K562 (cell line): ENCODE measurements at regions not wholly inside any gene's neighbourhood (a gene's known extent, or its start where the extent isn't known, plus 50 kb on each side); places are given as distances from the start of the nearest gene placed in this dataset.

Source experiments
- ATAC-seq: fragments of 200-7000 bp; cut with Tn5 transposase; 3 replicates; pipeline ENCODE4 v1.9.1; 2020; ENCODE audit warnings: moderate library complexity
- BruUV-seq: library from RNA; stranded (reverse); fragments of 400-500 nt; replicated peaks from 2 replicates; lab custom pipeline; 2021; lab: Mats Ljungman, UMichigan
- CTCF ChIA-PET: fragments of 300-600 bp; formaldehyde crosslinking; extraction: SDS; loops from one replicate; lab custom pipeline; 2021; ENCODE audit warnings: low intra/inter-chr PET ratio; lab: Yijun Ruan, JAX
- POLR2A ChIA-PET: fragments of 300-600, 350-650 bp; sonication (Branson Sonifier 250); formaldehyde crosslinking; extraction: SDS; loops from one replicate; lab custom pipeline; 2021; ENCODE audit warnings: antibody characterized with exemption, inconsistent platforms; lab: Yijun Ruan, JAX
- DNase-seq, 4 experiments: peaks; one replicate each; pipeline versions ENCODE4 v3.0.0 to v3.0.0-alpha.2; 2011 to 2018; ENCODE audit warnings: low spot score in 3 of 4, mixed read lengths in 3 of 4; ENCODE audit errors: extremely low read depth in 1 of 4
- FAIRE-seq: peaks from 2 replicates; lab custom pipeline; 2011; peaks lifted over from hg19 to GRCh38; lab: Jason Lieb, UNC
- H2AFZ ChIP-seq: 2 replicates; pipeline ENCODE4 v1.6.0; 2011; ENCODE audit warnings: low read depth, low read length, control low read depth, inconsistent platforms
- H3K27ac ChIP-seq: fragments of 200-600 bp; 3 replicates; pipeline ENCODE4 v1.8.0; 2011; ENCODE audit warnings: low read depth, mild to moderate bottlenecking, control low read depth, inconsistent platforms, low read length, moderate library complexity, mixed read lengths; ENCODE audit errors: extremely low read depth
- H3K27me3 ChIP-seq, 2 experiments: fragments of 300-600 bp in 1 of 2; 2 replicates in 1 of 2; 3 replicates in 1 of 2; pipeline versions ENCODE4 v1.6.0 to v1.8.0; 2011; ENCODE audit warnings: inconsistent platforms in 2 of 2, low read length in 2 of 2, mild to moderate bottlenecking in 1 of 2, mixed read lengths in 1 of 2, moderate library complexity in 1 of 2; ENCODE audit not compliant: control insufficient read depth in 2 of 2, insufficient read depth in 2 of 2
- H3K36me3 ChIP-seq: fragments of 300-600 bp; 3 replicates; pipeline ENCODE4 v1.8.0; 2011; ENCODE audit warnings: mild to moderate bottlenecking, low read length, inconsistent platforms; ENCODE audit not compliant: control insufficient read depth, insufficient read depth
- H3K4me1 ChIP-seq, 2 experiments: fragments of 200-600 bp in 1 of 2; replicated peaks in 1 of 2; 2 replicates in 1 of 2; 3 replicates in 1 of 2; pipeline versions ENCODE4 v1.5.1 to v1.8.0; 2011; ENCODE audit warnings: inconsistent platforms in 2 of 2, low read length in 2 of 2, mild to moderate bottlenecking in 1 of 2, mixed read lengths in 1 of 2, moderate library complexity in 1 of 2; ENCODE audit not compliant: control insufficient read depth in 2 of 2, insufficient read depth in 2 of 2
- H3K4me2 ChIP-seq: 2 replicates; pipeline ENCODE4 v1.6.1; 2011; ENCODE audit warnings: low read length, control low read depth, inconsistent platforms, mixed read lengths; ENCODE audit not compliant: insufficient read depth
- H3K4me3 ChIP-seq: fragments of 200-600 bp; sonication (generic), shearing (Covaris generic); 2 replicates; pipeline ENCODE4 v1.5.1; 2016; ENCODE audit warnings: control low read depth, inconsistent platforms
- H3K79me2 ChIP-seq: fragments of 200-600 bp; 3 replicates; pipeline ENCODE4 v1.8.0; 2011; ENCODE audit warnings: low read length, inconsistent platforms; ENCODE audit not compliant: control insufficient read depth, insufficient read depth
- H3K9ac ChIP-seq, 2 experiments: 2 replicates each; pipeline versions ENCODE4 v1.6.0 to v1.6.1; 2011; ENCODE audit warnings: low read depth in 2 of 2, low read length in 2 of 2, control low read depth in 1 of 2, inconsistent platforms in 1 of 2, mild to moderate bottlenecking in 1 of 2, mixed read lengths in 1 of 2; ENCODE audit not compliant: insufficient read depth in 1 of 2
- H3K9me1 ChIP-seq: one replicate; pipeline ENCODE4 v1.6.0; 2011; ENCODE audit warnings: inconsistent platforms, mild to moderate bottlenecking, low read length, moderate library complexity; ENCODE audit not compliant: control insufficient read depth, insufficient read depth
- H3K9me3 ChIP-seq: replicated peaks from 2 replicates; pipeline ENCODE4 v1.5.1; 2011; ENCODE audit warnings: low read depth, low read length, inconsistent platforms; ENCODE audit not compliant: control insufficient read depth, insufficient read depth
- H4K20me1 ChIP-seq: replicated peaks from 2 replicates; pipeline ENCODE4 v1.6.1; 2011; ENCODE audit warnings: low read length, inconsistent platforms, mixed read lengths; ENCODE audit not compliant: control insufficient read depth, insufficient read depth
- ARID2 ChIP-seq: fragments of 450-650 bp; IDR thresholded peaks from 2 replicates; pipeline ENCODE4 v1.6.1; 2017; ENCODE audit warnings: antibody characterized with exemption, mild to moderate bottlenecking
- CBFA2T2 ChIP-seq: fragments of 450-650 bp; conservative IDR thresholded peaks from 2 replicates; pipeline ENCODE4 v1.6.1; 2017; ENCODE audit warnings: mild to moderate bottlenecking
- CSDE1 ChIP-seq, 2 experiments: fragments of 450-650 bp; IDR thresholded peaks; 2 replicates each; pipeline ENCODE4 v1.6.1; 2016; ENCODE audit warnings: mild to moderate bottlenecking in 1 of 2
- DNMT1 ChIP-seq: fragments of 450-650 bp; IDR thresholded peaks from 2 replicates; pipeline ENCODE4 v1.6.1; 2016; ENCODE audit warnings: antibody characterized with exemption, mild to moderate bottlenecking
- ETV6 ChIP-seq, 3 experiments: fragments of 150-350 bp in 1 of 3; sonication (generic) in 1 of 3; formaldehyde crosslinking in 1 of 3; IDR thresholded peaks; 2 replicates each; pipeline versions ENCODE4 v1.6.1 to v1.8.0; 2014 to 2022; ENCODE audit warnings: borderline replicate concordance in 2 of 3, low read depth in 2 of 3, antibody characterized with exemption in 1 of 3, low read length in 1 of 3, mild to moderate bottlenecking in 1 of 3, missing genetic modification reagents in 1 of 3
- HDAC2 ChIP-seq: fragments of 450-650 bp; IDR thresholded peaks from 2 replicates; pipeline ENCODE4 v1.6.1; 2016; ENCODE audit warnings: mild to moderate bottlenecking
- PHTF2 ChIP-seq: fragments of 250-450 bp; sonication (Bioruptor Pico); IDR thresholded peaks from 2 replicates; pipeline ENCODE4 v1.5.0; 2021; ENCODE audit warnings: mild to moderate bottlenecking
- RFX1 ChIP-seq: fragments of 450-650 bp; IDR thresholded peaks from 2 replicates; pipeline ENCODE4 v1.6.1; 2016; ENCODE audit warnings: mild to moderate bottlenecking, moderate library complexity
- TRIM24 ChIP-seq, 2 experiments: fragments of 450-650 bp; IDR thresholded peaks; 2 replicates each; pipeline ENCODE4 v1.6.1; 2016
- ZNF134 ChIP-seq: fragments of 250-450 bp; sonication (Bioruptor Pico); conservative IDR thresholded peaks from 2 replicates; pipeline ENCODE4 v1.4.0; 2020
- ZNF347 ChIP-seq: fragments of 450-650 bp; formaldehyde crosslinking; IDR thresholded peaks from 2 replicates; pipeline ENCODE4 v1.4.0; 2020; ENCODE audit warnings: low read depth, mild to moderate bottlenecking, moderate library complexity
- WGBS: fragments of 100-300 bp; shearing (Covaris generic); methylation state at CpG from one replicate; pipeline ENCODE4 v1.1.6; 2016; ENCODE audit warnings: low coverage, mixed read lengths; ENCODE audit not compliant: insufficient coverage; ENCODE audit errors: missing lambda C conversion rate; 5-methylcytosine and 5-hydroxymethylcytosine counted together
- in situ Hi-C: fragments of 300-500 bp; cut with MboI; formaldehyde crosslinking; loops from 4 replicates; pipeline ENCODE4 v1.15.0; 2018; ENCODE audit warnings: inconsistent platforms, mixed read lengths
- intact Hi-C: fragments of 100-400 bp; cut with micrococcal nuclease; formaldehyde crosslinking; loops from 2 replicates; pipeline ENCODE4 v1.14.2; 2022
- TF ChIP-seq, protein P1 (sequence below): IDR thresholded peaks from 3 replicates; pipeline ENCODE4 v1.6.1; 2011; ENCODE audit warnings: borderline replicate concordance, mild to moderate bottlenecking, moderate library complexity; ENCODE audit not compliant: insufficient read length; ENCODE audit errors: extremely low read depth

DNA sequence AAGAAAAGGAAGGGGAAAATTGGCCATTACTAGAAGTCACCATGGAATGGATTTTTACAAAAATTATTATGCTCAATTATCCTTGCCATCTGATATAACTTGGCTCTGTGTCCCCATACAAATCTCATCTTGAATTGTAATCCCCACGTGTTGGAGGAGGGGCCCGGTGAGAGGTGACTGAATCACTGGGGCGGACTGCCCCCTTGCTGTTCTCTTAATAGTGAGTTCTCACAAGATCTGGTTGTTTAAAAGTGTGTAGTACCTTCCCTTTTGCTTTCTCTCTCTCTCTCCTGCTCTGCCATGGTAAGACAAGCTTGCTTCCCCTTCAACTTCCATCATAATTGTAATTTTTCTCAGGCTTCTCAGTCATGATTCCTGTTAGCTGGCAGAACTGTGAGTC, 1023.6 kb downstream of the XPNPEP1 start:
- in situ Hi-C loops = no loop called here
- BruUV-seq = no TSS peak

DNA sequence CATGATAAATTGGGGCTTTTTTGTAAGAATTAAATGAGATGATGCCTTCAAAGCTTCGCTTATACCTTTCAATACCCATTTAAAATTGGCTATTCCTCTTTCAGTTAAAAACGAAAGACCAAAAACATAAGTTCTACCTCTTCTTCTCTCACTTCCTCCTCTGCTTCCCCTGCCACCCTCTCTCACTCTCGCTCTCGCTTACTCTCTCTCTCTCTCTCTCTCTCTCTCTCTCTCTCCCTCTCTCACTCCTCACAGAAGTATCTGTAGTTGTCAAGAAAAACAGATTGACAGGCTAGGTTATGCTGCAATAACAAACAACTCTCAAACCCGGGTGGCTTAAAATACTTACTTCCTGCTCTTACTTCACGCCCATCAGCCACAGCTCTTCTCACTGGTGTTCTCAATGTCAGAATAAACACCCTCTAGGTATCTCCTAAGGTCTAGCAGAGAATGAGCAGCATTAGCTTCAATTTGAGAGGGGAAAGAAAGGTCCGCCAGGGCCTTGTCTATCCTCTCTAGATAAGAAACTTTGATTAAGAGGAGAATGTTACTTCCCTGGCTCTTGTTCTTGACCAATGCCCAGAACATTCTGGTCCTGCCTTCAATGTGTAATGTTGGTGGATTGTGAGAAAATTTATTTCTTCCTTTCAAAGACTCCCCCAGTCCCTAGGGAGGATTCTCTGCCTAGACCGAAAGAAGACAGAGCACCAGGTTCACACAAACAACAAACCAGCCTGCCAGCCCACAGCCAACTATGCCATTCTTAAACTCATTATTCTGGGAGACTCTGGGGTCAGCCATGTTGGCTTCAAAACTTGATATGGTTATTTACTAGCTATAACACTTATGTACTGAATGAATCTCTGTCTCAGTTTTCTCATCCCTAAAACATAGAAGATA, 1028.7 kb downstream of the XPNPEP1 start:
- BruUV-seq = no TSS peak
- Histone ChIP-seq H3K79me2 (no peaks in the 10 kb centered on the region), H3K36me3 (no peaks in the 10 kb centered on the region), H3K9me3 (no peaks in the 10 kb centered on the region), H3K4me1 (no peaks in the 10 kb centered on the region)
- WGBS = 0% methylated on average over 2 of the region's 8 CpGs
- POLR2A ChIA-PET = no interaction called here
- TF ChIP-seq, protein P1, sequence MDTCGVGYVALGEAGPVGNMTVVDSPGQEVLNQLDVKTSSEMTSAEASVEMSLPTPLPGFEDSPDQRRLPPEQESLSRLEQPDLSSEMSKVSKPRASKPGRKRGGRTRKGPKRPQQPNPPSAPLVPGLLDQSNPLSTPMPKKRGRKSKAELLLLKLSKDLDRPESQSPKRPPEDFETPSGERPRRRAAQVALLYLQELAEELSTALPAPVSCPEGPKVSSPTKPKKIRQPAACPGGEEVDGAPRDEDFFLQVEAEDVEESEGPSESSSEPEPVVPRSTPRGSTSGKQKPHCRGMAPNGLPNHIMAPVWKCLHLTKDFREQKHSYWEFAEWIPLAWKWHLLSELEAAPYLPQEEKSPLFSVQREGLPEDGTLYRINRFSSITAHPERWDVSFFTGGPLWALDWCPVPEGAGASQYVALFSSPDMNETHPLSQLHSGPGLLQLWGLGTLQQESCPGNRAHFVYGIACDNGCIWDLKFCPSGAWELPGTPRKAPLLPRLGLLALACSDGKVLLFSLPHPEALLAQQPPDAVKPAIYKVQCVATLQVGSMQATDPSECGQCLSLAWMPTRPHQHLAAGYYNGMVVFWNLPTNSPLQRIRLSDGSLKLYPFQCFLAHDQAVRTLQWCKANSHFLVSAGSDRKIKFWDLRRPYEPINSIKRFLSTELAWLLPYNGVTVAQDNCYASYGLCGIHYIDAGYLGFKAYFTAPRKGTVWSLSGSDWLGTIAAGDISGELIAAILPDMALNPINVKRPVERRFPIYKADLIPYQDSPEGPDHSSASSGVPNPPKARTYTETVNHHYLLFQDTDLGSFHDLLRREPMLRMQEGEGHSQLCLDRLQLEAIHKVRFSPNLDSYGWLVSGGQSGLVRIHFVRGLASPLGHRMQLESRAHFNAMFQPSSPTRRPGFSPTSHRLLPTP = no peak
- TF ChIP-seq RFX1 (no peak), ARID2 (no peak), PHTF2 (CRISPR knock-in tag) (no peak), CBFA2T2 (no peak), ZNF134 (CRISPR knock-in tag) (no peak), CSDE1 (IDR thresholded peaks at IDR 0.05) (no peak), DNMT1 (no peak), ZNF347 (CRISPR knock-in tag) (no peak), TRIM24 (IDR thresholded peaks at IDR 0.05) (no peak)
- TF ChIP-seq, all 486 proteins: peak for 0
- Histone ChIP-seq H4K20me1 (no peaks in the 10 kb centered on the region), H3K9me1 (no peaks in the 10 kb centered on the region), H2AFZ (no peak overlapping the region), H3K4me3 (no peak overlapping the region), H3K27me3 (no peaks in the 10 kb centered on the region), H3K4me2 (no peak overlapping the region), H3K27ac (no peak overlapping the region), H3K9ac (no peak overlapping the region)
- no peak for ATAC-seq
- CTCF ChIA-PET = no interaction called here
- in situ Hi-C loops (no loop called here), intact Hi-C loops (no loop called here)
- DNase-seq = no peak
- no peak for FAIRE-seq

More for the DNA sequence above, 1023.6 kb downstream of the XPNPEP1 start:
- no peaks in the 10 kb centered on the region for H3K79me2 ChIP-seq
- H3K36me3 ChIP-seq = no peaks in the 10 kb centered on the region
- intact Hi-C loops = no loop called here
- H3K9me3 ChIP-seq = no peaks in the 10 kb centered on the region
- H4K20me1 ChIP-seq = no peaks in the 10 kb centered on the region
- H2AFZ ChIP-seq = no peak overlapping the region
- ATAC-seq = no peak
- H3K9ac ChIP-seq = no peak overlapping the region
- FAIRE-seq = no peak
- WGBS = 4% methylated on average over 3 of the region's 3 CpGs
- H3K27me3 ChIP-seq = no peaks in the 10 kb centered on the region
- ChIA-PET CTCF (no interaction called here), POLR2A (no interaction called here)
- TF ChIP-seq ETV6 (IDR thresholded peaks at IDR 0.05; ENCODE audit: borderline replicate concordance in 1 of 2, low read depth in 2 of 2, low read length in 1 of 2) (no peak), ETV6 (CRISPR knock-in tag; IDR thresholded peaks at IDR 0.05; ENCODE audit: borderline replicate concordance) (no peak), HDAC2 (no peak)
- H3K4me3 ChIP-seq = no peak overlapping the region
- DNase-seq = no peak
- H3K4me1 ChIP-seq = no peaks in the 10 kb centered on the region
- H3K9me1 ChIP-seq = no peaks in the 10 kb centered on the region
- H3K27ac ChIP-seq = no peak overlapping the region
- no peak overlapping the region for H3K4me2 ChIP-seq
